Neural progenitor cell (in vitro differentiated cells): ENCODE measurements at regions not wholly inside any gene's neighbourhood (a gene's known extent, or its start where the extent isn't known, plus 50 kb on each side); places are given as distances from the start of the nearest gene placed in this dataset.

Experiments
- CTCF ChIP-seq: fragments of 200-600 bp; sonication (generic); IDR thresholded peaks from 2 replicates; pipeline ENCODE4 v1.5.1; 2017; ENCODE audit warnings: antibody characterized with exemption, mild to moderate bottlenecking
- EZH2 ChIP-seq: fragments of 200-600 bp; sonication (generic); IDR thresholded peaks from 2 replicates; pipeline ENCODE4 v1.6.1; 2017; ENCODE audit warnings: antibody characterized with exemption, mild to moderate bottlenecking, moderate library complexity

- TF ChIP-seq EZH2: no peak
- no peak for TF ChIP-seq CTCF
These were observed 463.3 kb downstream of the DOK5 start for GRCh38 chr20:54938707-54939106.
